ENCODE measurements at regions not wholly inside any gene's neighbourhood (a gene's known extent, or its start where the extent isn't known, plus 50 kb on each side); places are given as distances from the start of the nearest gene placed in this dataset.
"Not testable (repeated sequence)": the region's sequence is repeated elsewhere in the genome, so short reads cannot be mapped to it uniquely, and the experiment has no call there.

DNA sequence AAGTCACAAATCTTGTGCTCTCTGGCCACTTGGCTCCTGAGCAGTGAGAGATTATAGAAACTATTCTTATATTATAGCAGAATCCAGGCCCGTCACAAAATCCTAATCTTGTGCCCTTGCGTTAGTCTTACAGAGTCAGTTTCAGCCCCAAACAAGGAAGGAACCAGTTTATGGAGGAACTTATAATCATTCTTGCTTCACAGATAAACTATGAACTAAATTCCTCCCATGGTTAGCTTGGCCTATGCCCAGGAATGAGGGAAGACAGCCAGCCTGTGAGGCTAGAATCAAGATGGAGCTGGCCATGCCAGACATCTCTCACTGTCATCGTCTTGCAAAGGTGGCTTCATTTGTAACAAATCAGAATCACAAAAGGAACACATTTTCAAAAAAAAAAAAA, 199.7 kb upstream of the PITRM1 start:
- H3K79me2 ChIP-seq (ENCODE audit: insufficient read depth, low read length) = no peaks in the 10 kb centered on the region
- H3K9me2 ChIP-seq (replicated peaks; ENCODE audit: low read depth, low read length) = no peaks in the 10 kb centered on the region
- H3K4me1 ChIP-seq (ENCODE audit: insufficient read depth, low read length, poor library complexity, severe bottlenecking) = no peaks in the 10 kb centered on the region
- no peaks in the 10 kb centered on the region for H3F3A ChIP-seq (ENCODE audit: low read depth)
- no peaks in the 10 kb centered on the region for H3K36me3 ChIP-seq (ENCODE audit: insufficient read depth, low read length)
- no peaks in the 10 kb centered on the region for H4K20me1 ChIP-seq (ENCODE audit: insufficient read depth, low read length, poor library complexity, severe bottlenecking)
- no peaks in the 10 kb centered on the region for H3K9me3 ChIP-seq (ENCODE audit: insufficient read depth, low read depth, low read length)
- no peaks in the 10 kb centered on the region for H3K27me3 ChIP-seq (ENCODE audit: insufficient read depth, low read length, poor library complexity, severe bottlenecking)
- TF ChIP-seq, protein P1, sequence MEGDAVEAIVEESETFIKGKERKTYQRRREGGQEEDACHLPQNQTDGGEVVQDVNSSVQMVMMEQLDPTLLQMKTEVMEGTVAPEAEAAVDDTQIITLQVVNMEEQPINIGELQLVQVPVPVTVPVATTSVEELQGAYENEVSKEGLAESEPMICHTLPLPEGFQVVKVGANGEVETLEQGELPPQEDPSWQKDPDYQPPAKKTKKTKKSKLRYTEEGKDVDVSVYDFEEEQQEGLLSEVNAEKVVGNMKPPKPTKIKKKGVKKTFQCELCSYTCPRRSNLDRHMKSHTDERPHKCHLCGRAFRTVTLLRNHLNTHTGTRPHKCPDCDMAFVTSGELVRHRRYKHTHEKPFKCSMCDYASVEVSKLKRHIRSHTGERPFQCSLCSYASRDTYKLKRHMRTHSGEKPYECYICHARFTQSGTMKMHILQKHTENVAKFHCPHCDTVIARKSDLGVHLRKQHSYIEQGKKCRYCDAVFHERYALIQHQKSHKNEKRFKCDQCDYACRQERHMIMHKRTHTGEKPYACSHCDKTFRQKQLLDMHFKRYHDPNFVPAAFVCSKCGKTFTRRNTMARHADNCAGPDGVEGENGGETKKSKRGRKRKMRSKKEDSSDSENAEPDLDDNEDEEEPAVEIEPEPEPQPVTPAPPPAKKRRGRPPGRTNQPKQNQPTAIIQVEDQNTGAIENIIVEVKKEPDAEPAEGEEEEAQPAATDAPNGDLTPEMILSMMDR (conservative IDR thresholded peaks at IDR 0.05; ENCODE audit: low read length) = no peak
- no peak for TF ChIP-seq EZH2phosphoT487 (IDR thresholded peaks at IDR 0.05; ENCODE audit: borderline replicate concordance)
- no peak overlapping the region for H2AFZ ChIP-seq (ENCODE audit: low read length)
- no peak overlapping the region for H3K4me2 ChIP-seq (ENCODE audit: low read depth, low read length, poor library complexity, severe bottlenecking)
- no peak overlapping the region for H3K9ac ChIP-seq (ENCODE audit: low read depth, low read length, poor library complexity, severe bottlenecking)
- no peak overlapping the region for H3K4me3 ChIP-seq (ENCODE audit: low read length, poor library complexity, severe bottlenecking)

- H3K9me3 ChIP-seq (ENCODE audit: insufficient read depth, low read depth, low read length); H3K9me2 ChIP-seq (replicated peaks; ENCODE audit: low read depth, low read length); H3K4me2 ChIP-seq (ENCODE audit: low read depth, low read length, poor library complexity, severe bottlenecking); H4K20me1 ChIP-seq (ENCODE audit: insufficient read depth, low read length, poor library complexity, severe bottlenecking); H3K36me3 ChIP-seq (ENCODE audit: insufficient read depth, low read length); H2AFZ ChIP-seq (ENCODE audit: low read length); H3K79me2 ChIP-seq (ENCODE audit: insufficient read depth, low read length); H3K9ac ChIP-seq (ENCODE audit: low read depth, low read length, poor library complexity, severe bottlenecking); H3K27me3 ChIP-seq (ENCODE audit: insufficient read depth, low read length, poor library complexity, severe bottlenecking); H3F3A ChIP-seq (ENCODE audit: low read depth); H3K4me1 ChIP-seq (ENCODE audit: insufficient read depth, low read length, poor library complexity, severe bottlenecking); H3K4me3 ChIP-seq (ENCODE audit: low read length, poor library complexity, severe bottlenecking): not testable (repeated sequence)
These were observed 199.0 kb upstream of the PITRM1 start for GRCh38 chr10:3371624-3372023.

GRCh38 chr10:3366735-3367405, 194.3 kb upstream of the PITRM1 start:
- Histone ChIP-seq H3K27me3 (ENCODE audit: insufficient read depth, low read length, poor library complexity, severe bottlenecking) (no peaks in the 10 kb centered on the region), H3K9me3 (ENCODE audit: insufficient read depth, low read depth, low read length) (0 out of 2 replicates have a peak, but pooled peaks cover 3% of the 10 kb centered on the region), H2AFZ (ENCODE audit: low read length) (no peak overlapping the region), H3K9ac (ENCODE audit: low read depth, low read length, poor library complexity, severe bottlenecking) (no peak overlapping the region), H3K4me3 (ENCODE audit: low read length, poor library complexity, severe bottlenecking) (no peak overlapping the region), H3K4me1 (ENCODE audit: insufficient read depth, low read length, poor library complexity, severe bottlenecking) (no peaks in the 10 kb centered on the region), H3K36me3 (ENCODE audit: insufficient read depth, low read length) (no peaks in the 10 kb centered on the region), H3F3A (ENCODE audit: low read depth) (no peaks in the 10 kb centered on the region), H3K79me2 (ENCODE audit: insufficient read depth, low read length) (no peaks in the 10 kb centered on the region), H3K9me2 (replicated peaks; ENCODE audit: low read depth, low read length) (no peaks in the 10 kb centered on the region), H4K20me1 (ENCODE audit: insufficient read depth, low read length, poor library complexity, severe bottlenecking) (no peaks in the 10 kb centered on the region), H3K4me2 (ENCODE audit: low read depth, low read length, poor library complexity, severe bottlenecking) (no peak overlapping the region)
- TF ChIP-seq, protein P1 (conservative IDR thresholded peaks at IDR 0.05; ENCODE audit: low read length) = no peak
- TF ChIP-seq EZH2phosphoT487 (IDR thresholded peaks at IDR 0.05; ENCODE audit: borderline replicate concordance) = no peak

DNA sequence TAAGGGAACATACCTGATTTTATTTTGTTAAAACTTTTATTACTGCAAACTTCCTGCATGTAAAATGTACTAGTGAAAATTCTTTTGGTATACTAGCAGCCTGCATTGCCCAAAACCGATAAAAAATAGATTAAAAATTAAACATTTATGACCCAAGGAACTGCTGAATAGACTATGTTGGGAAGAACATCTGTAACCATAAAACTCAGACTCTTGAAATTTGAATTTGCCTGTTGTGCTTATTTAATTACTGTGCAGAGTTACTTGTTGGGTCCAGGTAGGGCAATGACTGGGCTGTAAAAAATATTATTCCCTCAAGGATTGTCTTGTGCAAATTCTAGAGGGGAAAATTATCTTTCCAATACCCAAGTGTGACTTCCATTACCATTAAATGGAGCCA, 193.5 kb upstream of the PITRM1 start:
- Histone ChIP-seq H3F3A (ENCODE audit: low read depth) (no peaks in the 10 kb centered on the region), H3K27me3 (ENCODE audit: insufficient read depth, low read length, poor library complexity, severe bottlenecking) (no peaks in the 10 kb centered on the region), H3K79me2 (ENCODE audit: insufficient read depth, low read length) (no peaks in the 10 kb centered on the region), H3K9me2 (replicated peaks; ENCODE audit: low read depth, low read length) (no peaks in the 10 kb centered on the region), H3K4me3 (ENCODE audit: low read length, poor library complexity, severe bottlenecking) (no peak overlapping the region), H4K20me1 (ENCODE audit: insufficient read depth, low read length, poor library complexity, severe bottlenecking) (no peaks in the 10 kb centered on the region), H3K9me3 (ENCODE audit: insufficient read depth, low read depth, low read length) (0 out of 2 replicates have a peak, but pooled peaks cover 3% of the 10 kb centered on the region), H3K9ac (ENCODE audit: low read depth, low read length, poor library complexity, severe bottlenecking) (no peak overlapping the region), H3K4me1 (ENCODE audit: insufficient read depth, low read length, poor library complexity, severe bottlenecking) (no peaks in the 10 kb centered on the region), H2AFZ (ENCODE audit: low read length) (no peak overlapping the region), H3K4me2 (ENCODE audit: low read depth, low read length, poor library complexity, severe bottlenecking) (no peak overlapping the region), H3K36me3 (ENCODE audit: insufficient read depth, low read length) (no peaks in the 10 kb centered on the region)
- no peak for TF ChIP-seq EZH2phosphoT487 (IDR thresholded peaks at IDR 0.05; ENCODE audit: borderline replicate concordance)
- TF ChIP-seq, protein P1 (conservative IDR thresholded peaks at IDR 0.05; ENCODE audit: low read length) = no peak
